ENCODE measurements at regions not wholly inside any gene's neighbourhood (a gene's known extent, or its start where the extent isn't known, plus 50 kb on each side); places are given as distances from the start of the nearest gene placed in this dataset.

- no peak for TF ChIP-seq CTCF (conservative IDR thresholded peaks at IDR 0.05 in 1 of 2, IDR thresholded peaks at IDR 0.05 in 1 of 2; ENCODE audit: extremely low read depth in 1 of 2, insufficient read depth in 1 of 2, low read depth in 1 of 2, low read length in 2 of 2)
- TF ChIP-seq EZH2 (IDR thresholded peaks at IDR 0.05; ENCODE audit: borderline replicate concordance, low read length) = no peak
Observed at GRCh38 chr15:56293495-56294292, 50.0 kb upstream of the RFX7 start.

Data from mammary epithelial cell (primary cell).